Pancreas (tissue), 10 donors: ENCODE measurements at regions not wholly inside any gene's neighbourhood (a gene's known extent, or its start where the extent isn't known, plus 50 kb on each side); places are given as distances from the start of the nearest gene placed in this dataset.
"Not testable (repeated sequence)": the region's sequence is repeated elsewhere in the genome, so short reads cannot be mapped to it uniquely, and the experiment has no call there.

Experiments used
- ATAC-seq, 4 donors: fragments of 200-7000 bp; cut with Tn5 transposase; one replicate each; pipeline versions ENCODE4 v1.8.0 to v1.9.1; 2020; ENCODE audit warnings: mild to moderate bottlenecking in 4 of 4, moderate library complexity in 4 of 4
- DNase-seq, 6 donors: peaks; one replicate each; pipeline ENCODE4 v3.0.0-alpha.2; 2020
- FAIRE-seq: peaks from 2 replicates; lab custom pipeline; 2012; peaks lifted over from hg19 to GRCh38; lab: Jason Lieb, UNC
- H3K27ac ChIP-seq, 4 donors: fragments of 200-600 bp; sonication (generic); 1 replicate in 3 of 4; 2 replicates in 1 of 4; pipeline versions ENCODE4 v1.5.0 to v1.8.0; 2020
- H3K27me3 ChIP-seq, 4 donors: fragments of 200-600 bp; one replicate each; pipeline ENCODE4 v1.8.0; 2021
- H3K36me3 ChIP-seq, 3 donors: fragments of 200-600 bp; sonication (generic) in 1 of 3; one replicate each; pipeline versions ENCODE4 v1.5.0 to v1.8.0; 2020 to 2021
- H3K4me1 ChIP-seq, 3 donors: fragments of 200-600 bp; one replicate each; pipeline ENCODE4 v1.8.0; 2021
- H3K4me3 ChIP-seq, 4 donors: fragments of 200-600 bp; sonication (generic) in 2 of 4; one replicate each; pipeline versions ENCODE4 v1.5.0 to v1.8.0; 2020 to 2021
- H3K9me3 ChIP-seq, 4 donors: fragments of 200-600 bp; one replicate each; pipeline ENCODE4 v1.8.0; 2021
- CTCF ChIP-seq, 4 donors: fragments of 200-600 bp; sonication (generic) in 3 of 4; IDR thresholded peaks; one replicate each; pipeline versions ENCODE4 v1.5.0 to v1.8.0; 2021; ENCODE audit warnings: antibody characterized with exemption in 4 of 4
- WGBS, 2 donors: extraction: QIAGEN DNeasy Blood & Tissue Kit; methylation state at CpG; one replicate each; pipeline ENCODE4 v1.1.7; 2013; 5-methylcytosine and 5-hydroxymethylcytosine counted together
- intact Hi-C, 3 donors: fragments of 100-400 bp; cut with DNase I; formaldehyde crosslinking; loops; one replicate each; pipeline versions ENCODE4 v1.11.1 to v1.14.2; 2022
- donor health status: healthy with polysubstance abuse.
- donor health status: DM: no; HTN: no; CAD: no; lungs with moderate emphysema.
- donor health status: DM: no; HTN: no; CAD: no.
- donor health status: control.
- donor health status: control.
- donor health status: Bipolar disorder and iron deficiency.
- donor health status: DM: yes; HTN: yes; CAD: no.
- donor health status: DM: no; HTN: no; CAD: no.
- donor health status: DM: no; HTN: no; CAD: no.
- donor health status: DM: yes; HTN: yes; CAD: no.

- DNase-seq (no peak), FAIRE-seq (no peak), ATAC-seq (no peak)
- Histone ChIP-seq H3K27me3 (no peaks in the 10 kb centered on the region), H3K36me3 (no peaks in the 10 kb centered on the region), H3K27ac (no peak overlapping the region), H3K4me3 (no peak overlapping the region), H3K9me3 (no peaks in the 10 kb centered on the region), H3K4me1 (no peaks in the 10 kb centered on the region)
- WGBS, 2 donors: 94 to 96% methylated on average over 2 of the region's 2 CpGs
- no peak for TF ChIP-seq CTCF (IDR thresholded peaks at IDR 0.05)
- intact Hi-C loops: no loop called here
Measured at GRCh38 chr12:46514886-46515285, 142.3 kb upstream of the SLC38A2 start.

GRCh38 chr12:46510257-46510656, 137.7 kb upstream of the SLC38A2 start:
- H3K9me3 ChIP-seq, intact Hi-C loops, H3K4me1 ChIP-seq, ATAC-seq, H3K36me3 ChIP-seq, DNase-seq, H3K27me3 ChIP-seq, H3K27ac ChIP-seq, H3K4me3 ChIP-seq, FAIRE-seq: not testable (repeated sequence)

- 18 to 43% methylated on average over 1 of the region's 1 CpG for WGBS, 2 donors
- DNase-seq: no peak
- no peaks in the 10 kb centered on the region for H3K4me1 ChIP-seq
- FAIRE-seq: no peak
- H3K9me3 ChIP-seq: no peaks in the 10 kb centered on the region
- no peak overlapping the region for H3K4me3 ChIP-seq
- no peak for TF ChIP-seq CTCF (IDR thresholded peaks at IDR 0.05)
- no peak overlapping the region for H3K27ac ChIP-seq
- H3K27me3 ChIP-seq: no peaks in the 10 kb centered on the region
- no peaks in the 10 kb centered on the region for H3K36me3 ChIP-seq
- ATAC-seq: no peak
- intact Hi-C loops: no loop called here
Measured at GRCh38 chr12:46509135-46509534, 136.6 kb upstream of the SLC38A2 start.

- TF ChIP-seq CTCF (IDR thresholded peaks at IDR 0.05): no peak
- H3K36me3 ChIP-seq: no peaks in the 10 kb centered on the region
- 97% methylated on average over 6 of the region's 6 CpGs for WGBS, 2 donors
- intact Hi-C loops: no loop called here
- H3K27me3 ChIP-seq: no peaks in the 10 kb centered on the region
- FAIRE-seq: no peak
- no peak overlapping the region for H3K27ac ChIP-seq
- H3K4me3 ChIP-seq: no peak overlapping the region
- DNase-seq: no peak
- no peak for ATAC-seq
- no peaks in the 10 kb centered on the region for H3K9me3 ChIP-seq
- H3K4me1 ChIP-seq: no peaks in the 10 kb centered on the region
Measured at GRCh38 chr12:46508651-46509050, 136.1 kb upstream of the SLC38A2 start.

- no peaks in the 10 kb centered on the region for H3K27me3 ChIP-seq
- DNase-seq: no peak
- H3K27ac ChIP-seq: no peak overlapping the region
- no peak for FAIRE-seq
- intact Hi-C loops: no loop called here
- H3K4me1 ChIP-seq: no peaks in the 10 kb centered on the region
- no peak for TF ChIP-seq CTCF (IDR thresholded peaks at IDR 0.05)
- no peak overlapping the region for H3K4me3 ChIP-seq
- ATAC-seq: no peak
- no peaks in the 10 kb centered on the region for H3K36me3 ChIP-seq
- no peaks in the 10 kb centered on the region for H3K9me3 ChIP-seq
Measured at GRCh38 chr12:46507766-46508165, 135.2 kb upstream of the SLC38A2 start.

GRCh38 chr12:46506961-46507360, 134.4 kb upstream of the SLC38A2 start:
- H3K4me1 ChIP-seq: no peaks in the 10 kb centered on the region
- ATAC-seq (no peak), FAIRE-seq (no peak)

More at GRCh38 chr12:46506961-46507360, 134.4 kb upstream of the SLC38A2 start:
- no peaks in the 10 kb centered on the region for H3K9me3 ChIP-seq
- H3K27ac ChIP-seq: no peak overlapping the region
- no peaks in the 10 kb centered on the region for H3K36me3 ChIP-seq
- no peak for TF ChIP-seq CTCF (IDR thresholded peaks at IDR 0.05)
- WGBS, 2 donors: 78 to 84% methylated on average over 1 of the region's 1 CpG
- intact Hi-C loops: no loop called here
- DNase-seq: no peak
- H3K27me3 ChIP-seq: no peaks in the 10 kb centered on the region
- H3K4me3 ChIP-seq: no peak overlapping the region
